Right lobe of liver (tissue), 4 donors: ENCODE measurements at regions not wholly inside any gene's neighbourhood (a gene's known extent, or its start where the extent isn't known, plus 50 kb on each side); places are given as distances from the start of the nearest gene placed in this dataset.

Experiments
- POLR2A ChIP-seq: fragments of 450-650 bp; IDR thresholded peaks from one replicate; pipeline ENCODE4 v1.6.1; 2017; ENCODE audit warnings: antibody characterized with exemption, mild to moderate bottlenecking
- TF ChIP-seq, protein P1 (sequence below), 4 donors: fragments of 200-600 bp in 3 of 4; fragments of 450-650 bp in 1 of 4; IDR thresholded peaks; one replicate each; pipeline versions ENCODE4 v1.5.1 to v1.8.0; 2016 to 2022; ENCODE audit warnings: antibody characterized with exemption in 4 of 4, mild to moderate bottlenecking in 2 of 4
- donor health status: DM: no; HTN: no; CAD: no.
- donor health status: DM: no; HTN: no; CAD: no.
- donor health status: DM: no; HTN: yes; CAD: no.

DNA sequence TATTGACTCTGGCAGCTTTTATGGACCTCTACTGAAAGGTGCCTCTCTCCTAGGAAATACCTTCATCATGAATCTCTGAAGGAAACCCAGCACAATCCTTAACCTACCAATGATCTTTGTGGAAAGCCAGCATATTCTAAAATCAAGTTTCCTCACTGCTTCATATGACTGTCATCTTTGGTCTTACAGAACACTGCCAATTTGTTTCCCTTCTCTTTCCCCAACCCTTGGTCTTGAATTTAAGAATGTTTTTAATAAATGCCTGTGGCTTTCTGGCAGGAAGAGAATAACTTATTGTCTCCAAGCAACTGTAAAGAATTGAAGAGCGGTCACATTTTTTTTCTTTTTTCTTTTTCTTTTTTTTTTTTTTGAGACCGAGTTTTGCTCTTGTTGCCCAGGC, 427.6 kb downstream of the IPO8 start:
- TF ChIP-seq, protein P1, sequence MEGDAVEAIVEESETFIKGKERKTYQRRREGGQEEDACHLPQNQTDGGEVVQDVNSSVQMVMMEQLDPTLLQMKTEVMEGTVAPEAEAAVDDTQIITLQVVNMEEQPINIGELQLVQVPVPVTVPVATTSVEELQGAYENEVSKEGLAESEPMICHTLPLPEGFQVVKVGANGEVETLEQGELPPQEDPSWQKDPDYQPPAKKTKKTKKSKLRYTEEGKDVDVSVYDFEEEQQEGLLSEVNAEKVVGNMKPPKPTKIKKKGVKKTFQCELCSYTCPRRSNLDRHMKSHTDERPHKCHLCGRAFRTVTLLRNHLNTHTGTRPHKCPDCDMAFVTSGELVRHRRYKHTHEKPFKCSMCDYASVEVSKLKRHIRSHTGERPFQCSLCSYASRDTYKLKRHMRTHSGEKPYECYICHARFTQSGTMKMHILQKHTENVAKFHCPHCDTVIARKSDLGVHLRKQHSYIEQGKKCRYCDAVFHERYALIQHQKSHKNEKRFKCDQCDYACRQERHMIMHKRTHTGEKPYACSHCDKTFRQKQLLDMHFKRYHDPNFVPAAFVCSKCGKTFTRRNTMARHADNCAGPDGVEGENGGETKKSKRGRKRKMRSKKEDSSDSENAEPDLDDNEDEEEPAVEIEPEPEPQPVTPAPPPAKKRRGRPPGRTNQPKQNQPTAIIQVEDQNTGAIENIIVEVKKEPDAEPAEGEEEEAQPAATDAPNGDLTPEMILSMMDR (IDR thresholded peaks at IDR 0.05), result no peak
- no peak for TF ChIP-seq POLR2A
